HG03457 (cell line): ENCODE measurements at regions not wholly inside any gene's neighbourhood (a gene's known extent, or its start where the extent isn't known, plus 50 kb on each side); places are given as distances from the start of the nearest gene placed in this dataset.

Source experiments
- ATAC-seq: cut with Tn5 transposase; IDR thresholded peaks from one replicate; pipeline ENCODE4 v1.9.1; 2021; ENCODE audit warnings: moderate number of reproducible peaks; ENCODE audit not compliant: unreplicated experiment

DNA sequence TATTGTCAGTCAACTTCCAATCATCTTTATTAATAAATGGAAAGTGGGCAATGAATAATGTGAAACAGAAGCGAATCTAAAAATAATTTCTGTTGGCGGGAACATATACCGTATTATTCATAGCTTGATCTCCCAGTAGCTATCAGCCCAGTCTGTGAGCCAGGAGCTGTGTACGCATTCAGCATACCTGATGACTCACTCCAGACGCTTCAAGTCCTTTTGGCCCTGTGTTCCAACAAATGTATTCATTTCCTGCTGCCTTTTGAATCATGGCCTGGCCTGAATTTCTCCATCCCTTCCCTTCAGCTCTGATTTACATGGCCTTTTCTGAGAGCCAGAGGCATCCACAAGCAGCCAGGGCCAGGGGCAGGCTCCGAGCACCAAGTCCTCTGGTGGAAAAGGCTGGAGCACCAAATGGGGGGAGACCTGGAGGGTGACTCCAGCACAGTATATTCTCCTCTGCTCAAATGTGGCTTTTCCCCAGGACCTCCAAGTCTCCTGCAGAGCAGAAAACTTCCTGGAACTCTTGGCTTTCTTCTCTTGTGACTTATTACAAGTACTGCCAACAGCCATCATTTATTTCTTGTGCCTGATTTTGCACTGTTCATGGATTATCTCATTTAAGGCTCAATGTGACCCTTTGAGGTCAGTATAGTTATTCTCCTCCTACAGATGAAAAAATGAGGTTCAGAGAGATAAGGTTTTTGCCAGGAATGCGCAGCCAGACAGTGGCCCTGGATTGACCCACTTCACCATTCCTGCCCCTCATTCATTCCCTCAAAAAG is 108.7 kb downstream of the EN1 start:
- no peak for ATAC-seq

DNA sequence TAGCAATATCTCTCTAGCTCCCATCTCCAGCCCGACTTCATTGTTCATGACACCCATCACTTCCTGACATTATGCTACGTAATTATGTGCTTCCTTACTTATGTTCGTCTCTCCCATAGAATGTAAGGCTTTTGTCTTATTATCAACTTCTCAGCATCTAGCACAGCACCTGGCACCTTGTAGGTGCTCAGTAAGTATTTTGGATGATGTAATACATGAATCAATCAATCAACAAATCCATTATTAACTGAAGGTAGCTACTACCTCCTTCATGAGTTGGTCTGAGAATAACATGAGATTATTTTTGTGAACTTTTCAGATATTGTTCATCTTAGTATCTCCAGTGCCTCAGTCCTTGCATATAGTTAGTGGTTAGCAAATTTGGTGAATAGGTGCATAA is 109.3 kb downstream of the EN1 start:
- no peak for ATAC-seq

DNA sequence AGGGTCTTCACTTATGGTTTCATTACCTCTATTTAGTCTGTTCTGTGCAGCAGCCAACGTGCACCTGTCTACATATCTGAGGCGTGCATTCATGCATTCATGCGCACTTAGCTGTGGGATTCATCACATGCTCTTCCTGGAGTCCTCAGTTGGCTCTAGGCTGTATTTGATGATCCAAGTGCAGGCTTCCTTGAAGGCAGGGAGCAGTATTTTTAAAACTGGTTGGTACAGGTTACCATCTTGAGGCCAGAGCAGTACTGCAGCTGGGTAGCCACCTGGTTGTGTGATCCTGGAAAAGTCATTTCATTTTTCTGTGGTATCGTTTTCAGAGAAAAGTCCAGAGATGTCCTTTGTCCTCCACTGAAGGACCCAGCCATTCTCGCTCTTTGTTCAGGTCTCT is 109.8 kb downstream of the EN1 start:
- no peak for ATAC-seq

DNA sequence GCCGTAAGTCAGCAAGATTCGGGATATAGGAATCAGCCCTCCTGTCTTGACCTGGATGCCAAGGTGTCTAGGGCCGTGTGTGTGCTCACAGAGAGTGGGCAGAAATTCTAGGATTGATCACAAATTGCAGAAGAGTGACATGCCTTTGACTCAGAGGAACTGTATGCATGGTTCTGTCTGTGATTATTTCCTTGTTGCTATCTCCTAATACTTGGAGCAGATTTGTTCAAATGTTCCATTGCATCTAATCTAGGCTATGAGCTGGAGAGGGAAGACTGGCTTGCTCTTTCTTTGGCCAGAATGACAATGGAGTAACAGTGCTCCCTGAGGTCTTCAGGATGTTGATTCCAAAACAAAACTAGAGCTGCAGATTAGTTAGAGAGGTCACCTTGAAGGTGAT is 115.0 kb downstream of the EN1 start:
- no peak for ATAC-seq

DNA sequence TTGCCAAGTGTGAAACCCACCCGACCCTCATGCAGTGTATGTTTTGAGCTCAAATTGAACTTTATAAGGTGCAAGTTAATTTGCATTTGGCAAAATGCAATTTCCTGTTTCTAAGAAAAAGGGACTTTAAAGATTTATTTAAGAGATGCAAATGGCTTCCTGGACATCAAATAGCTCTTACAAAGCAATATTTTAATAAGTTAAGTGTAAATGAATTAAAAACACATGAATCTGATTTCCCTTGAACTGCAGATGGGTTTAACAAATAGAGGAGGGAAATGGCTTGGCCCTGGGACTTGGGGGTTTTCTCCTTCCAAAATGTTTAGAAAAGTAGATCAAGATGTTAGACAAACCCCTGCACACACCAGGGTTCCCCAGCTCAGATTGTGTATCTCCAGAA is 116.0 kb downstream of the EN1 start:
- no peak for ATAC-seq

DNA sequence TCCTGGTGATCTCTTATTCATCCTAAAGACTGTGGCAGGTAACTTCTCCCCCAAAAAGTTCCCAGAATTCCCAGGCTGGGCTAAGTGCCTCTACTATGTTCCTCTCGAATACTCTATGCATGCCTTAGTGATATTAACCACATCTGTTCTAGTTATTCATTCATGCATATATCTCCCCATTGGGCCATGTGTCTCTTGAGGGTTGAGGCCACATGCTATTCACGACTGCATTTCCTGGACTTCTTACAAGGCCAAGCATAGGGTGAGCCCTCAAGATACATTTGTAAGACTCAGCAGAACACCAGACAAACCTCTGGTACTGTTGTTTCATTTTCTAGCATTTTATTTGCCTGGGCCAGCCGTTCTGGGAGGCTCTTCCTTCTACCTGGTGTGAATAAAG is 117.0 kb downstream of the EN1 start:
- no peak for ATAC-seq

DNA sequence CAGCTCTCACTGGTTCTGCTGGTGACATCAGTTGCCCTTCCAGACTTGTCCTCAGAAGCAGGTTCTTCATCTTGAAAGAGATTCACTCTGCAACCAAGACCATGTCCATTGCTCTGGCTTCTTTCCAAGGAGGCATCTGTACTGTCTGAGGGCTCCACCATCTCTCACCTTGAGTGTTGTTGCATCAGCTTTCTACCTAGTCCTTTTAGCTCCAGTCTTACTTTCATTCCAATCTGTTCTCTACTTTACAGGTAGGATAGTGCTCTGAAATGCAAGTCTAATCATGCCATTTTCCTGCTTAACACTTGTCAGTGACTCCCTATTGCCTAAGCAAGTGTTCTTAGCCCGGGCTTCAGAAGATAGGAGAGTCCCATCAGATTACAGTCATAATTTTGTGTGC is 117.7 kb downstream of the EN1 start:
- no peak for ATAC-seq

DNA sequence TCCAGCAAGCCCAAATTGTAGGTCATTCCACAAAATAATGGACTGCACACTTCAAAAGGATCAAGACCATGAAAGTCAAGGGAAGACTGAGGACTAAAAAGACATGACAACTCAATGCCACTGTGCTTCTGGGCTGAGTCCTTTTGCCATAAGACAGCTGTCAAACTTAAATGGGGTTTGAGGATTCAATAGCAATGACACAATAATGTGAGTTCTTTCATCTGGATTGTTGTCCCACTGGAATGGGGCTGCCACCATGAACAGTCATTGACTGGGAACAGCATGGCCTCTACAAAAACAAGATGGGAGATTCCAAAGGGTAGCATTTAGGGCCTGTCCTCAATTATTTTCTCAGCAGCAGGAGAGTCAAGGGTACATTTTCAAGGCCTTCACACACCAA is 118.5 kb downstream of the EN1 start:
- no peak for ATAC-seq

DNA sequence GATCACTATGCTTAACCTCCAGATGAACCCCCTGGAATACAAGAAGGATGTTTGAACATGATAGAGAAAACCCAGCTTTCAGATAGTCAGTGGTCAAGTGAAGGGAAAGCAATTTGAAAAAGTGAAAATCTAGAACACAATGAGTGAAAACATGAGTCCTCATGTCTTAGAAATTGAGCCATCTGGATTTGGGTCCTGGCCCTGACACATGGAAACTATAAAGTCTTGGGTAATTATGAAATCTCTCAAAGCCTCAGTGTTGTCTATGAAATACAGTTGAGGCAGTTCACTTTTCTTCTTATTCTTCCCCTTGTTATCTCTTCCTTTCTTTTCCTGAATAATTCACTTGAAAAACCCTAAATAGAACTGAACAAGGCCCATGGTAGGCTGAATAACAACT is 120.6 kb downstream of the EN1 start:
- no peak for ATAC-seq

DNA sequence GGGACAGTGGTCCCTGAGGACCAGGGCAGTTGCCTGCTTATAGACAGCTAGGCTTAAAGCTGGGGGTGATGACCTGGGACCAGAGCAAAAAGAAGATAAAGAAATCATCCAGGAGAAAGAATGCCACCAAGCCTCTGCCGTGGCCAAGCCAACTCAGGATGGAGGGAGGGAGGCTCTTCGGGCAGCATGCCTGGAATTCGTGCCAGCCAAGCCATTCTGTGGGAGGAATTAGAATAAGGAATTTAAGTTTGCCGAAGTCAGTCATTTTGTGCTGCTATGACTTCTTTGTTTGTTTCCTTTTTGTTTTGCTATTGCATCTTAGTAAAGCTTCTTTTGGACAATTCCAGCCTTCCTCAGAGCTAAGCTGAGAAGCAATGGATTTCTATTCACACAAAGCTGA is 124.1 kb downstream of the EN1 start:
- ATAC-seq = no peak

DNA sequence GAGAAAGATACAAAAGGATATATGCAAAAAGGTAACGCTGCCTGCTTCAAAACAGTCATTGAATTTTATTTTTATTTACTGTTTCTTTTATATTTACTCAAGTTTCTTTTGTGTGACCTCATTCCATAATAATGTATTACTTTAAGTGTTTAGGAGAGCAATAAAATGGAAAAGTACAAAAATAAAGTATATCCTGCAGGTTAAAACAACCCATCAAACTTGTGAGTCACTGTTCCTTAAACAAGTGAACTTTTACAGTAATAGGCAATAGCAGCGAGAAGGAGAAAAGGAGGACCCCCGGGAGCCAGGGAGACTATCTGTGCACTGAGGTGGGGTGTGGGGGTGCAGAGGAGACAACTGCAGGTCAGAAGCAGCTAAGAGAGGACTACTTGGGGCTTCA is 124.5 kb downstream of the EN1 start:
- ATAC-seq = no peak

DNA sequence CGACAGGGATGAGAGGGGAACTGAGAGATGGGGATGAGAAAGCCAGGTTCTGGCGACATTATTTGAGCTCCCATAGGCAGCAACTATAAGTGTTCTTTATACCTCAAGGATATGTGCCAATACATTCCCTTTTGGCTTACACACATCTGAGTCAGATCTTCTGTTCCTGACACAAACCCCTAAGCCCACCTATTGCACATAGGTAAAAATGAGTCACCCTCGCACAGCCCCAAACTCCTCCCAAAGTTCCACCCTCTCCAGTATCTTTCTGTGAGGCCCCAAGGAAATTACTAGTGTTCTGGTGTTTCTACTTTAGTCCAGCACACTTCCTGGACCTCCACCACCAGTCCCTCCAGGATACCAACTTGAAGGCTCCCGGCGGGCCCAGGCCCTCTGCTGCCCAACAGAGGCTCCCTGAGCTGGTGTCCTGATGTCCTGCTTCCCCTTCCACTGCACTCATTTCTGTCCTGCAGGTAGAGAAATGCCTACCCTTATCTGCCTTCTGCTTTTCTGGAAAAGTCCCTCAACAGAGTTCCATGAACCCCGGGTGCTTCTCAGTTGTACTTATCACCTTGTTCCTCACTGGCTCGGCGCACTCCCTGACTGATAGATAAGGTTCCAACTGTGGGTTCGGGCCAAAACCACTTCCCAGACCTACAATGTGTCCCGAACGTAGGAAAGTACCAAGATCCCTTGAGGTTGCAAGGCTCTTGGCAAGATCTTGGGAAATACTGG is 125.5 kb downstream of the EN1 start:
- no peak for ATAC-seq

DNA sequence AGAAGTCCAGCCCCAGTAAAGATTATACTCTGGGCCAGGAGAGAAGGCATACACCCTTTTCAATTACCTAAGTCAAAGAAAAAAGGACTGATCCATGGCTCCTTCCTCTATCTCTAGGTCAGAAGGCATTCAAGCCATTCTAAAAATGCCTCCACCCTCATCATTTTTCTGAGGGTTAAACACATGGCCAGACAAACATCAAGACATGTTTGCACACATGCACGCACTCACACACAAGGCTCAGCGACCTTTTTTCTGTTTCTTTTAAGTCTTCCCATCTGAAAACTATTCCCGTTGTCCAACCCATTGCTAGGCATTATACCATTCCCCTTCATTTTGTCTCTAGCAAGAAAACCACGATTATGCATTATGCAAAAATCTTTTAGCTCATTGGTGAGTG is 126.6 kb downstream of the EN1 start:
- no peak for ATAC-seq

DNA sequence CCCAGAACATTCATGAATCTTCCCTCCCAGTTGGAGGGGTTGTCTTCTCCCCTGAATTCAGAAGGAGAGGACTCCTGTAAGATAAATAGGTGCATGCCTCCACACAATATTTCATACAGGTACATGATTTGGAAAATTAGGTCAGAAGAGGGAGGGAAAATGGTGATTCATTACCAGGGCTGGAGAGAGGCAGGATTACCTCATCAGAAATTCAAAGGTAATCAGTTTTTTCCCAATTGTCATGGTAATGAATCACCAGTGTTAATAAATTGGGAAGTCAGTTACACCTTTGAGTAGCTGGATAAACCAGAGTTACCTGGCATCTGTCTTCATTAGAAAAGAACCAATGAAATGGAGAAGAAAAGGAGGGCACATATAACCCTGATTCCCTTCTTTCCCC is 128.5 kb downstream of the EN1 start:
- ATAC-seq = no peak

DNA sequence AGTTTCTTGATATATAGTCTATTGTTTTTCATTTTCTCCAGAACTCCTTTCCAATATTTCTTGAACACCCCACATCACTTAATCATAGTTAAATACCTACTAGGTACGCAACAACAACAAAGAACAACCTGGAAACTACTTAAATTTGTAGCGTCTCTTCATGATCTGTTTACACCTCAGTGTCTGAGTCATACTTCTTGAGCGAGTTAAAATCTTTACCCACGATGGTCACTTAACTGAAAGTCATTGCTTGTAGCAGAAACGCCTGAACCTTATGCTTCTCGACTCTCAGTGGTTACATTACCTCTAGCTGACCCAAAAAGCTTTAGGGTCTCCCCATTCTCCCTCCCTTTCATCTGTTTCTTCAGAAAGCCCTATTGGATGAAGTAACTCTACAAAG is 131.3 kb downstream of the EN1 start:
- no peak for ATAC-seq

DNA sequence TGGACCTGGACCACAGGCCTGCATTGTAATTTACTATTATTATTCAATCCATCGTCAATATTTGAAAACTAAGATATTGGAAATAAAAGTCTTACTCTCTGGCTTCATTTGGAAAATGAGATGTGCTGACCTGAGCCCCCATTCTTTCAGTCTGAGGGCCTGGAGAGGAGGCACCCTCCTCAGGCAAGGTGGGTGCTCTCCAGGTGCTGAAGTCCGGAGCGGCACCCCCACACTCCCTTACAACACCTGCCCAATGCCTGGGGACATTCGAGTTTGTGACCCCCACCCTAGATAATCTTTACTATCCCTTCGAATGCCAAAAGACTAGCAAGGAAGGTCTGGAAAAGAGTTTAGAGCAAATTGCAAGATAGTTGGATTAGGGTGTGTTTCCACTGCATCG is 133.3 kb downstream of the EN1 start:
- ATAC-seq = no peak

DNA sequence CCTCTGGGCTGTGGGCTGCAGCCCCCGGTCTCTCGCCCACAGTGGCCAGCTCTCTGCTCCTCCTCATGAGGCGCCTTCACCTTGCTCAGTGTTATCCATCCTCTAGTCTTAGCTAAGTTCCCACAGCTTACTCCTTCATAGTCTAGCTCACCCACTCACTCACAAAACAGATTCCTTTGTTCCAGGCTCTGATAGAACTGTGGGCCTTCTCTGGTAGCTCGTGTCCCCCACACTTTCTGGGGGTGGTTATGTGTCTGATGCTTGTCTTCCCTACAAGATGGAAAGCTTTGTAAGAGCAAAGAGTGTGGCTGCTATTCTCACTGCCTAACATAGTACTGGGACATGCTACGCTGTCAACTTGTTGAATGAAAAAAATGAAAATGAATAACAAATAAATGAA is 135.8 kb downstream of the EN1 start:
- no peak for ATAC-seq

DNA sequence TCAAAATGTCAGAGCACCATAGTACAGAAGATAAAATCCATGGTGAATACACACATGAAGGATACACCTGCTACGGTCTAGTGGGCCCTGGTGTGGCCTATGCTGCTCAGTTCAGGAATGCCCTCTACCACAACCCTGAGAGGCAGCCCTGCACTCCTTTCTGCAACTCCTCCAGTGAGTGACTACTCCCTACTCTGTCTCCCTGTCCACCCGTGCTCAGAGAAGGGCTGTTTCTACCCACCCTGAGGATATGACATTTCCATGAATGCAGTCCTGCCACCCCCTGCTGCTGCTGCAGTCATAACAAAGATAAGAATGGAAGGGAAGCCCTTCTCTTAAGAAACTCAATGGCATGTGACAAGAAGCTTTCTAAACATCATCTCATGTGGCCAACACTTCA is 137.0 kb downstream of the EN1 start:
- ATAC-seq = no peak

DNA sequence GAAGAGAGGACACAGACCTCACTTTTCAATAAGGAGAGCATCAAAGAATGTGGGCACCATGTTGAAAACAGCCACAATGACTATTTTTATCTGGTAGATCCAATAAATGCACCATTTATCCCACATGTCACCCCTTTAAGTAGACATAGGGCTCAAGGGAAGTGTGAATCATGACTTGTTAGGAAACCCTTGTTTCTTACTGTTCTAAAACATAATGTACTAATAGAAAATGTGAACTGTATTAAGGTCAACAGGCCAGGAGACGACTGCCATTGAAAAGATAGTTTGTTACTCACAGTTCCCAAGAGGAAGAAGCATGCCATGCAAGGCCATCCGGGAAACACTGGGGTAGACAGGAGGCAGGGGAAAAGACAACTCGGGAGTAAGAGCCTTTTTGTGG is 137.7 kb downstream of the EN1 start:
- no peak for ATAC-seq

DNA sequence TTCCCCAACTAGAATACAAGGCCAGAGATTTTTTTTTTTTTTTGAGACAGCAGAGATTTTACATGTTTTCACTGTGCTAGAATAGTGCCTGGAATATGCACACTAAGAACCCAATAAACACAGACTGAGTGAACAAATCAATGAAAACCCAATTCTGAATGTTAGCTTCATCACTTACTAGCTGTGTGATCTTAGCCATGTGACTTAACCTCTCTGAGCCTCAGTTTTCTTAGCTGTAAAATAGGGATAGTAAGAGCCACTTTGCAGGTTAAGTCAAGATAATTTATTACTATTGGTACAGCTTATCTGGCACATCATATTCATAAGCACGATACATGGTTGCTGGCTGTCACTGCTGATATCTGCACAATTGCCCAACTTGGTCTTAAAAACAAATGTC is 140.6 kb downstream of the EN1 start:
- no peak for ATAC-seq

DNA sequence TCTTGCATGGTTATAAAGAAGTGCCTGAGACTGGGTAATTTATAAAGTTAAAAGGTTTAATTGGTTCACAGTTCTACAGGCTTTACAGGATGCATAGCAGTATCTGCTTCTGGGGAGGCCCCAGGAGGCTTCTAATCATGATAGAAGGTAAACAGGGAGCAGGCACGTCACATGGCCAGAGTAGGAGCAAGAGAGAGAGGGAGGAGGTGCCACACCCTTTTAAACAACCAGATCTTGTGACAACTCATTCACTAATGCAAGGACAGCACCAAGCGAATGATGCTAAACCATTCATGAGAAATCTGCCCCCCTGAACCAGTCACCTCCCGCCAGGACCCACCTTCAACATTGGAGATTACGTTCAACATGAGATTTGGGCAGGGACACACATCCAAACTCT is 141.1 kb downstream of the EN1 start:
- no peak for ATAC-seq

DNA sequence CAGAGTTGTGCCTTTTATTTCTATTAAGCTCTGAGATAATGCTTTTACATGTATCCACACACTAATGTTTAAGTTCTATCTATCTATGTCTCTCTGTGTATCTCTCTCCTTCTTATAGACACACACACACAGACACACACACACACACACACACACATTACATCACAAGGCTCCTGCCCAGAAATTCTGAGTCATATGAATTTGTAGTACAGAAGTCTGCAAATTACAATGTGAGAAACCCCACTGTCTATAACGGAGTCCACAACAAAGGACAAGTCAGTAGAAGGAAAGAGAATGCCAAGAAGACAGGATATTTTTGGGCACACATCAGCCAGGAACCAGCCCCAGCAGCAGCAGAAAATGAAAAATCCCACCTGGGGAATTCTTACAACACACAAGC is 142.4 kb downstream of the EN1 start:
- no peak for ATAC-seq
